Loucy (cell line): ENCODE measurements at regions not wholly inside any gene's neighbourhood (a gene's known extent, or its start where the extent isn't known, plus 50 kb on each side); places are given as distances from the start of the nearest gene placed in this dataset.

ENCODE experiments used
- H2AFZ ChIP-seq: fragments of 200-600 bp; sonication (generic); 2 replicates; pipeline ENCODE4 v1.6.0; 2016; ENCODE audit warnings: antibody characterized with exemption, mild to moderate bottlenecking, low read length, moderate library complexity
- H3F3A ChIP-seq: fragments of 200-600 bp; 2 replicates; pipeline ENCODE4 v1.6.0; 2016; ENCODE audit warnings: antibody characterized with exemption, low read depth, mild to moderate bottlenecking
- H3K27me3 ChIP-seq: fragments of 200-600 bp; sonication (generic); 2 replicates; pipeline ENCODE4 v1.6.1; 2014; ENCODE audit warnings: low read length, mild to moderate bottlenecking; ENCODE audit not compliant: insufficient read depth, poor library complexity, severe bottlenecking
- H3K36me3 ChIP-seq: fragments of 200-600 bp; sonication (generic); 2 replicates; pipeline ENCODE4 v1.6.1; 2016; ENCODE audit warnings: low read length; ENCODE audit not compliant: insufficient read depth
- H3K4me1 ChIP-seq: fragments of 200-600 bp; sonication (generic); 2 replicates; pipeline ENCODE4 v1.5.1; 2014; ENCODE audit warnings: low read length, mild to moderate bottlenecking; ENCODE audit not compliant: insufficient read depth, poor library complexity, severe bottlenecking
- H3K4me2 ChIP-seq: fragments of 200-600 bp; sonication (generic); 2 replicates; pipeline ENCODE4 v1.6.0; 2014; ENCODE audit warnings: antibody characterized with exemption, low read length, low read depth, mild to moderate bottlenecking; ENCODE audit not compliant: poor library complexity, severe bottlenecking
- H3K4me3 ChIP-seq: fragments of 200-600 bp; sonication (generic); 2 replicates; pipeline ENCODE4 v1.5.1; 2014; ENCODE audit warnings: low read length, mild to moderate bottlenecking, mixed read lengths; ENCODE audit not compliant: poor library complexity, severe bottlenecking
- H3K79me2 ChIP-seq: fragments of 200-600 bp; sonication (generic); 2 replicates; pipeline ENCODE4 v1.6.1; 2014; ENCODE audit warnings: low read length; ENCODE audit not compliant: insufficient read depth
- H3K9ac ChIP-seq: fragments of 200-600 bp; sonication (generic); 2 replicates; pipeline ENCODE4 v1.6.0; 2014; ENCODE audit warnings: mild to moderate bottlenecking, low read depth, low read length, moderate library complexity; ENCODE audit not compliant: poor library complexity, severe bottlenecking
- H3K9me2 ChIP-seq: fragments of 200-600 bp; sonication (generic); replicated peaks from 2 replicates; pipeline ENCODE4 v1.6.1; 2016; ENCODE audit warnings: low read depth, low read length, mixed read lengths
- H3K9me3 ChIP-seq: fragments of 200-600 bp; sonication (generic); 2 replicates; pipeline ENCODE4 v1.6.1; 2014; ENCODE audit warnings: mild to moderate bottlenecking, antibody characterized with exemption, low read length, low read depth; ENCODE audit not compliant: insufficient read depth
- H4K20me1 ChIP-seq: fragments of 200-600 bp; sonication (generic); 2 replicates; pipeline ENCODE4 v1.6.0; 2014; ENCODE audit warnings: antibody characterized with exemption, low read length, mild to moderate bottlenecking; ENCODE audit not compliant: insufficient read depth, poor library complexity, severe bottlenecking
- EZH2phosphoT487 ChIP-seq: fragments of 200-600 bp; IDR thresholded peaks from 2 replicates; pipeline ENCODE4 v1.6.1; 2018; ENCODE audit warnings: antibody characterized with exemption, mild to moderate bottlenecking, moderate library complexity, borderline replicate concordance
- TF ChIP-seq, protein P1 (sequence below): fragments of 200-600 bp; sonication (generic); conservative IDR thresholded peaks from 2 replicates; pipeline ENCODE4 v1.5.1; 2014; ENCODE audit warnings: mild to moderate bottlenecking, antibody characterized with exemption, low read length

DNA sequence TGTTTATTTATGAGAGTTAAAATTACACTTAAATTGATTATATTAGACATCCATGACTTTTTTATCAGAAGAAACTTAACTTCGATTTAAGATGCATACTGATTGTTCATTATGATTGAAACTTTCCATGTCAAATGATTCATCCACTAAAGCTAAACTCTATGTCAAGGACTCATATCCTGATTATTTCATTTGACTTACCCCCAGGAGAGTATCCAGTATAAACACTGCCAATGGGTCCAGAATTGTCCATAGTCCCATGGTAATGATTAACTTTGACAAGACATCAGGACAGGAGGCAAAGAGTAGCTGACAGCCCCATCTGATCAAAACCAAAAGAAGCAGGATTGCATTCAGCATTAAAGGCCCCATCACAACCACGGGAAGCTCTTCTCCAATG lies 709.9 kb downstream of the TFAP2A start:
- H3K4me1 ChIP-seq = no peaks in the 10 kb centered on the region
- no peaks in the 10 kb centered on the region for H3K9me3 ChIP-seq
- TF ChIP-seq, protein P1, sequence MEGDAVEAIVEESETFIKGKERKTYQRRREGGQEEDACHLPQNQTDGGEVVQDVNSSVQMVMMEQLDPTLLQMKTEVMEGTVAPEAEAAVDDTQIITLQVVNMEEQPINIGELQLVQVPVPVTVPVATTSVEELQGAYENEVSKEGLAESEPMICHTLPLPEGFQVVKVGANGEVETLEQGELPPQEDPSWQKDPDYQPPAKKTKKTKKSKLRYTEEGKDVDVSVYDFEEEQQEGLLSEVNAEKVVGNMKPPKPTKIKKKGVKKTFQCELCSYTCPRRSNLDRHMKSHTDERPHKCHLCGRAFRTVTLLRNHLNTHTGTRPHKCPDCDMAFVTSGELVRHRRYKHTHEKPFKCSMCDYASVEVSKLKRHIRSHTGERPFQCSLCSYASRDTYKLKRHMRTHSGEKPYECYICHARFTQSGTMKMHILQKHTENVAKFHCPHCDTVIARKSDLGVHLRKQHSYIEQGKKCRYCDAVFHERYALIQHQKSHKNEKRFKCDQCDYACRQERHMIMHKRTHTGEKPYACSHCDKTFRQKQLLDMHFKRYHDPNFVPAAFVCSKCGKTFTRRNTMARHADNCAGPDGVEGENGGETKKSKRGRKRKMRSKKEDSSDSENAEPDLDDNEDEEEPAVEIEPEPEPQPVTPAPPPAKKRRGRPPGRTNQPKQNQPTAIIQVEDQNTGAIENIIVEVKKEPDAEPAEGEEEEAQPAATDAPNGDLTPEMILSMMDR = no peak
- no peak for TF ChIP-seq EZH2phosphoT487
- no peak overlapping the region for H2AFZ ChIP-seq
- no peak overlapping the region for H3K4me2 ChIP-seq
- no peaks in the 10 kb centered on the region for H3K9me2 ChIP-seq
- no peaks in the 10 kb centered on the region for H3K79me2 ChIP-seq
- no peaks in the 10 kb centered on the region for H3K36me3 ChIP-seq
- no peaks in the 10 kb centered on the region for H4K20me1 ChIP-seq
- no peak overlapping the region for H3K9ac ChIP-seq
- no peak overlapping the region for H3K4me3 ChIP-seq
- no peaks in the 10 kb centered on the region for H3F3A ChIP-seq
- H3K27me3 ChIP-seq = no peaks in the 10 kb centered on the region

DNA sequence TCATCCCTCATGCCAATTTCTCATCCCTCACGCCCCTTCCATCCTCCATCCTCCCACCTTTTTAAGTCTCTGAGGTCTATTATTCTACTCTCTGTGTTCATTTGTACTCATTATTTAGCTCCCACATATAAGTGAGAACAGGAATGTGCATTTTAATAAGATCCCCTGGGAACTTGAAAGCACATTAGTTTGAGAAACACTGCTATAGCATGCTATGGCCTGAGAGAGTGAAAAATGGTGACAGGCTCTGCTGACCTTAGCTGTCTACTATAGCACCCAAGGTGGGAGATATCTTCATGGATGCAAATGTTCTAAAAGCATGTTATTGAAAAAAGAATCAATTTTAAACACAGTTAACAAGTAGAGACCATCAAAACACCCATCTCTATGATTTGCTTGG lies 712.0 kb downstream of the TFAP2A start:
- Histone ChIP-seq H3K4me2 (no peak overlapping the region), H3K9ac (no peak overlapping the region), H3F3A (no peaks in the 10 kb centered on the region), H3K9me2 (no peaks in the 10 kb centered on the region), H3K9me3 (no peaks in the 10 kb centered on the region), H3K79me2 (no peaks in the 10 kb centered on the region), H4K20me1 (no peaks in the 10 kb centered on the region), H2AFZ (no peak overlapping the region), H3K4me3 (no peak overlapping the region), H3K27me3 (no peaks in the 10 kb centered on the region), H3K36me3 (no peaks in the 10 kb centered on the region), H3K4me1 (no peaks in the 10 kb centered on the region)
- TF ChIP-seq, protein P1 = no peak
- TF ChIP-seq EZH2phosphoT487 = no peak

DNA sequence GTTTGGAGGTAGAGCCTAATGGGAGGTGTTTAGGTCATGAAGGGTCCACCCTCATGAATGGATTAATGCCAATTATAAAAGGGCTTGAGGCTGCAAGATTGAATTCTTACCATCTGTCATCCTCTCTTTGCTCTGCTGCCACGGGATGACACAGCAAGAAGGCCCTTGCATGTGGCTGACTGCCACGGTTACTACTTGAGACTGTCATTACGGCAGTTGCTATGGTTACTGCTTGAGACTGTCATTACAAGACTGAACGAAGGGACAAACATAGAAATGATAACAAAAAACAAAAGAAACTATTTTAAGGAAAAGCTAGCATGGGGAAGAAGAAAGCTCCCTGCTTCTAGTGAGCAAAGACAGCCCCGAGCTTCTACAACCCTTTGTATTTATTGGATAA lies 715.0 kb downstream of the TFAP2A start:
- Histone ChIP-seq H3K9ac (no peak overlapping the region), H3F3A (no peaks in the 10 kb centered on the region), H3K4me3 (no peak overlapping the region), H3K27me3 (no peaks in the 10 kb centered on the region), H2AFZ (no peak overlapping the region), H3K9me2 (no peaks in the 10 kb centered on the region), H3K36me3 (no peaks in the 10 kb centered on the region), H3K4me1 (no peaks in the 10 kb centered on the region), H4K20me1 (no peaks in the 10 kb centered on the region), H3K9me3 (no peaks in the 10 kb centered on the region), H3K4me2 (no peak overlapping the region), H3K79me2 (no peaks in the 10 kb centered on the region)
- TF ChIP-seq, protein P1 = no peak
- no peak for TF ChIP-seq EZH2phosphoT487
